ENCODE measurements at regions not wholly inside any gene's neighbourhood (a gene's known extent, or its start where the extent isn't known, plus 50 kb on each side); places are given as distances from the start of the nearest gene placed in this dataset.

DNA sequence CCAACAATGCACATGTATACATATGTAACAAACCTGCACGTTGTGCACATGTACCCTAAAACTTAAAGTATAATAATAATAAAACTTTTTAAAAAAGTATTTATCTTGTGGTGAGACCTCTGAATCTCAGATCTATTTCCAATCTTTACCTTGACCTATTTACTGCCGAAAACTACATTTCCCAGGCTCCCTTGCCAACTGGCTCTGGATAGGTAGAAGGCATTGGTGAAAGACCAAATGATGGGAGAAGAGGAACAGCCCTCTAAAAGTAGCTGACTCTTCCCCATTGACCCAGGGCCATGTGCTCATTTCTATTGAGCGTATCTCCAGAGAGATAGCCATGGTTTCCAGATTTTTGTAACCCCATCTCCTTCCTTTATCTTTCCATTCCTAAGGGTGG lies 247.4 kb downstream of the GPAM start:
- DNase-seq, result no peak

DNA sequence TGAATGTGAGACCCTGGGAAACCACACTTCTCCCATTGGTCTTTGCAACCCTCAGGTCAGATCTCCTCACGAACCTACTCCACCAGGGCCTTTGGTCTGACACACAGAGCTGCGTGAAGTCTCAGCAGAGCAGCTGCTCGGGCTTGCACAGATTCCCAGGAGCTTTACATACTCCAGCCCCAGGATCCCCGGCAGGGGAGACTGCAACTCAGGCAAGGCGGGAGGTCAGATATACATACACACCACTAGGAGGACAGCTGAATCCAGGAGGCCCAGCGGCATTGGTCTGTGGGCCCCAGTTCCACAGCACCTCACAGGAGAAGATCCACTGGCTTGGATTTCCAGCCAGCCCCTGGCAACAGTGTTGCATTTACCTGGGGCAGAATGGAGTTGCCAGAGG lies 239.2 kb downstream of the GPAM start:
- DNase-seq, result no peak

DNA sequence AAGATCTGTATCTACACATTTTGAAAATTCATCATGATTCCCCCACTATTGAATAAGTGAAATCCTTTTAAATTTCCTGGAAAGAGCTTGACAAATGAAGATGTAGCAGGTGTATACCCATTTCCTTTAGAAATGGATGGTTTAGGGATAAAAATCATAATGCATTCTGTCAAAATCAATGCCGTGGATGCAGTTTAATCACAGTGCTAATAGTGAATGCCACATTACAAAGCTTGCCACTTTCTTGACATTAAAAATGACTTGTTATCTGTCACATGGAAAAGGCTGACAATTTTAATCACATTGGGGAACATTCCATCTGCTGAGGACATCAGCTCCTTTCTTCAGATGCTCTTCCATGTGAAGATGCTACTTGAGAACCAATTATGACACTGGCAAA lies 229.6 kb downstream of the GPAM start:
- DNase-seq, result no peak

DNA sequence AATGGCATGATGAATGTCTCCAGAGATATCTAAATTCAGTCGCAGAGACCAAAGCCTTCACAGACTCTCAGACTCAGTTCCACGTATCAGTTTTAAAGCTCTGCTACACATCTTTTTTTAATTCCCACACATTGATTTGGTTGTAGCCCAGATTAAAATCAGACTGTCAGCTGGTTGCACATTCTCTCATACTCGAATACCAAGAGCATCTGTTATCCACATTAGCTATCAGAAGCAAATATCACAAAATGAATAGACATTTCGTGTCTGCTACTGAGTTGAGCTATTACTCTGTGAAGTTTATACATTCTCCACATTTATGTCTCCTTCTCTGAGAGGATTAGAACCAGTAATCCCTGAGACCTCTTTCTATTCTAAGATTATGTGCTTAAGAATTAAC lies 229.2 kb downstream of the GPAM start:
- no peak for DNase-seq

DNA sequence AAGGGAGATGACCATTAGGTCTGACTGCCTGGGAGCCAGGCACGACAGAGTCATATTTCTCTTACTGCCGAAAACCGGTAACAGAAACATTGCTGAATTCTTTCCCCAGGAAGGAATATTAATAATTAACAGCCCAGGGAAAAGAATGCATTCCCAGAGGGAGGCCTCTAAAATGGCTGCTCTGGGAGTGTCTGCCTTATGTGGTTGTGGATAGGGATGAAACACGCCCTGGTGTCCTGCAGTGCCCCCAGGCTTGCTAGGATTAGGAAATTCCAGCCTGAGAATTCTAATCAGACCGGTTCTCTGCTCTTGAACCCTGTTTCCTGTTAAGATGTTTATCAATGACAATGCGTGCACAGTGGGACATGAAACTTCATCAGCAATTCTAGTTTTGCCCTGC lies 226.7 kb downstream of the GPAM start:
- DNase-seq, result no peak

DNA sequence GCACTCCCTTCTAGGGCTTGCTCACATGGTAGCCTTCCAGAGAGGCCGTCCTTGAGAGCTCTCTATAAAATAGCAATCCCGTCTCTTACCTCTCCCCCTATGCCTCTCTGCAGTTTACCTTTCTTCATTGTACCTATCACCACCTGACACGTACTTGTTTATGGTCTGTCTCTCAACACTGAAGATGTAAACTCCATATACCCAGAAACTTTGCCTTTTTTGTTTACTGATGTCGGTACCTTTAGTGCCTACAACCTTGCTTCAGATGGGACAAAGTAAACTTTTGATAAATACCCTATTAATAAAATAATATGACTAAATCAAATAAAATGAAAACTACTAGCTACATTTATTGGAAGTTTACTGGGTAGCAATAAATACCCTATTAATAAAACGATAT lies 220.6 kb downstream of the GPAM start:
- no peak for DNase-seq

DNA sequence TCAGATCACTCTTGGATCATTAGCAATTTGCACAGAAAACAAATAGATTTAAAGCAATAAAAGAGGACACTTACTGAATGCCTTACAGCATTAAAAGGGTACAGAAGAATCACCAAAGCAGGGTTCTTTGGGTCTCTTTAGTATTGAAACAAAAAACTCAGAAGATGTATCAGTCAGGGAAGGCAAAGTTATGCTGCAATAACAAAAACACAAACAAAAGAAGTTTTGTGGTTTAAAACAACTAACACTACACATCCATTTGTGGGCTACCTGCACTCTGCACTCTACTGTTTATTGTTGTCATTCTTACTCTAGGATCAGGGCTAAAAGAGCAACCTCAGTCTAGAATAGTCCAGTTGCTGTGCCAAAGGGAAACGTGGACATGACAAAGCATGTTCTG lies 216.4 kb downstream of the GPAM start:
- no peak for DNase-seq

DNA sequence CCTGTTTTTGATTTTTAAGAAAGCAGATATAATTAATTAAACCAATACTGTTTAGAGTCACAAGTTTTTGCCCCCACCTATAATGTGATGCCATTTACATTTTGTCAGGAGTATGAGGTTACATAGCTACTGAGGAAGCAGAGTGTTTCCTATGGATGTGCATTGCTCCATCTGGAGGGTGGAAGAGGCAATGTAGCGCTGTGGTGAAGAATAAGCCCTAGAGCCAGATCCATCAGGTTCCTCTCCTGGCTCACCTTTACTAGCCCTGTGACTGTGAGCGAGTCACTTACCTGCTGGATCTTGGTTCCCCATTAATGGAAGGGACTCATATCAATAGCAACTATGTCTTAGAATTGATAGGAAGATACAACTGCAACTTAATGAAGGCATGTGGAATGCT lies 216.0 kb downstream of the GPAM start:
- DNase-seq, result no peak

DNA sequence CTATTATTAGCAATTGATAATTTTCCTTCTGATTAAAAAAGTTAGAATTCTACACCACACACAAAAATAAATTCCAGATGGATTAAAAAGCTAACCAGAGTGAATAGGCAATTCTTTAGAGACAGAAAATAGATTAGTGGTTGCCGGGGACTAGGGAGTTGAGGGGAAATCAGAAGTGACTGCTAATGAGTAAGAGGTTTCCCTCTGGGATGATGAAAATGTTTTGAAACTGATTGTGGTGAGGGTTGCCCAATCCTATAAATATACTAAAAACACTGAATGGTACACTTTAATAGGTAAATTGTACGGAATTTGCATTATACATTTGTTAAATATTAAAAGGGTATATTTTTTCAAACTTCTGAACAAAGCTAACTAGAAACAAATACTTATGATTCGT lies 214.9 kb downstream of the GPAM start:
- DNase-seq, result no peak

DNA sequence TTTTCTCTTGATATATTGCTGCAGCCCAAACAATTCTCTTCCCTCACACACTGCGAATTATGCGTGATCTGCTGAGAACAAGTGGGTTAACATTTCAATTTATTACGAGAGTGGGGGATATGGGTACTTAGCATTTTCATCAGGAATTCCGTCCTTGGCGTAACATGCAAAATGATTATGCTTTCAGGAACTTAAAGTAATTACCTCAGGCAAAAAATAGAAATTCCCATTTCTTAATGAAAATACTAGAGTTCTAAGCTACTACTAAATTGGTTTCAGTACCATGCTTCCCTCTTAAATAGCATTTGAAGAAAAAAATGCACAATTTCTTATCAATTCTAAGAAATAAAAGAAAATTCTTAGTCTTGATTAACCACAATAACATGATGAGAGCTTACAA lies 213.5 kb downstream of the GPAM start:
- DNase-seq, result no peak

DNA sequence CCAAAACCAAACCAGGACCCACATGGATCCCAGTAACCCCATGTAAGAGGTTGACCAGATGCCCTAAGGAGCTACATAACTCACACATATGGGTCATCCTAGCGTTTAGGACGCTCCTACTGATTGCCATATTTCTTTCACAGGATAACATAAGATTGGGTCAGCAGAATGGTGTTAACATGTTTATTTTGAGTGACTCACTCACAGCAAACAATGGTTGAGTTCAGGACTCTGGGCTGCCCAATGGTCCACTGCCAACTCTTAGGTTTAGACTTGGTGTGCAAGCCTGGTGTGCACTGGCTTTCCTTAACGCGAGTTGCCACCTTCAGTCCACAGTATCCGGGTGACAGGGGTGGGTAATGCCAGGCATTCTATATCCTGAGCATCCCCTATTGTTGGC lies 211.5 kb downstream of the GPAM start:
- DNase-seq, result no peak

DNA sequence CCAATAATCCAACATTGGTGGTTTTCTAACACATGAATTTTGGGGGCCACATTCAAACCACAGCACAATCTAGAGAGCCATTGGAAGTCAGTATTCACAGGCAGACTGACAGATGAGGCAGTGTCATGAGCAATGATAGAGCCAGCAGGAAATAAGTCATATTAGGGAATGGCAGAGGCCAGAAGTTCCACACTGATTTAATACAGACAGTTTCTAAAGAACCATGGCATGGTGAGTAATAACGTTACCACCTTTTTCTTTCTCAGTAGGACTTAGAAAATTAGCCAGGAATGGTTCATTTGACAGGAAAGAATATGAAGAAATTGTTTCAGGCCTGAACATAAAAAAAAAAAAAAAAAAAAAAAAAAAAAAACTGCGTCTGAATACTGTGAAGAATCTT lies 210.3 kb downstream of the GPAM start:
- no peak for DNase-seq

DNA sequence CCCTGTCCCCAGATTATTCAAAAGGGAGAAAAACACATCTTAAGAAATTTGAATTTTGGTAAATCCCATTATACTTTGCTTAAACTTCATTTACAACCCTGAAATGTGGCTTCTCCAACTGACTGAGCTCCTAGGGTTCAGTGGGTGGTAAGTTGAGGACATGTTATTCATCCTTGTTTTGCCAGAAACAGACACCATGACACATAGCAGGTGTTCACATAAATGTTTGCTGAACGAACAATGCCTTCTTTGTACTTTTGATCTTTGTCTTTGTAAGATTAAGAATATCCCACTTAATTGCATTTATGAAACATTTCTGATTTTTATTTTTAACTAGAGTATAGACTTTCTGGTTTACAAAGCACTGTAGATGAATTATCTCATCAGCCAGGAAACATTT lies 209.7 kb downstream of the GPAM start:
- DNase-seq, result no peak

DNA sequence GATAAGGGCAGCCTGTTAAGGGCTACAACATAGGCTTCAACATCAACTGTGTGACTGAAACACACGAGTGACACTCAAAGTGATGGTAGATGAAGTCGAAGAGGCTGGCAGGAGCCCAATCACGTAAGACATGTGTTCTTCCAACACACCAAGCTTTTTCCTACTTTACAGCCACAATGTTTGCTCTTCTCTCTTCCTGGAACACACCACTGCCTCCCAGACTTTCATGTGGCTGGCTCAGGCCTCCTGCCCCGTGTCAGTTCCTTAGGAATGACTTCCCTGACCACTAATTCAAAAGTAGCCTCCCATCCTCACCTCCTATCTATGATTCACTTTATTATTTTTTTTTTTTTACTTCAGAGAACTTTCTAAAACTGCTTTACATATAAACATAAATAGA lies 209.2 kb downstream of the GPAM start:
- DNase-seq, result no peak

DNA sequence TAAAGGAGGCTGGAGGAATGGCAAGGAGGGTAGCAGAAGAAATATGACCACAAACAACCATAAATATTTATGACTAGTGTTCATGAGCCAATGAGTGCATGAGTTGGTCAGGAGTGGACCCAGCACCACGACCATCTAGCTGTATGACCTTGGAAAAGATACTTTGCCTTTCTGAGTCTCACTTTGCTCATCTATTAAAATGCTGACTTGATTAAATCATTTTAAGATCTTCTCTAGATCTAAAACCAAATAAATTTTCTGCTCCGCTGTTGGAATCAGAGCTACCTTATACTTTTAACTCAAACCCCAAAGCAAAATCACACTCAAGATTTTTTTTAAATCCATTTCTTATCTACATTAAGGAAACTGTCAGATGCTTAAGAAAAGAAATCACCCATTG lies 207.0 kb downstream of the GPAM start:
- DNase-seq, result no peak

DNA sequence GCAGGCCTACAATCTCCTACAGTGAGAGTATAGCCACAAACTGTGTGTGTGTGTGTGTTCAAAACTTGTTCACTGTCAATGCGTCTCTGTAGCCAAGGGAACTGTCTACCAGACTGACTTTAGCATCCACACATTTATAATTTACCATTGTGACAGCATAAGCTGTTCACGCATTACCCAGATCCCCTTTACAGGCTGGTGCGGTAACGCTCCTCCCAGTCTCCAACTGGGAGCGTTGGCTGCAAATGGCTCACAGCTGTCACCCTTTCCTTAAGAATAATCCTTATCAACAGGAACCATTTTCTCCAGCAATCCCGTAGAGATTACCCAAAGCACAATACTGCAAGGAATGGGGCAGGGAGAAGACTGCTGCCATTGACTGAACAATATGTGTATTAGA lies 199.5 kb downstream of the GPAM start:
- DNase-seq, result no peak

DNA sequence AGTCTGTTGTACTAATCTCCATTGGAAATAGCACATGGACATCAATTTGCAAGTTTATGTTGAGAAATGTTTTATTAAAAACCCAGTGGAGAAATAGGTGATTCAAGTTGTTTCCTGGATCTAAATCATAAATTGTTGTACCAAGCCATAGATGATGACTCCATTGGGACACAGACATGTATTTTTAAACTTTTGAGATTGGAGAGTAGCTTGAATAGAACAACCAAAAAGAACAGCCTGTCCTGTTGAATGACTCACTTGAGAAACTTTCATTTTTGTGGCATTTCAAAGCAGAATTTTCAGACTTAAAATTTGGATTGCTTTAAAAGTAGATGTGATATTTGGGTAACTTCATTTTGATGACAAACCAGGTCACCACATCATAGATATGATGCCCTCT lies 197.5 kb downstream of the GPAM start:
- no peak for DNase-seq

DNA sequence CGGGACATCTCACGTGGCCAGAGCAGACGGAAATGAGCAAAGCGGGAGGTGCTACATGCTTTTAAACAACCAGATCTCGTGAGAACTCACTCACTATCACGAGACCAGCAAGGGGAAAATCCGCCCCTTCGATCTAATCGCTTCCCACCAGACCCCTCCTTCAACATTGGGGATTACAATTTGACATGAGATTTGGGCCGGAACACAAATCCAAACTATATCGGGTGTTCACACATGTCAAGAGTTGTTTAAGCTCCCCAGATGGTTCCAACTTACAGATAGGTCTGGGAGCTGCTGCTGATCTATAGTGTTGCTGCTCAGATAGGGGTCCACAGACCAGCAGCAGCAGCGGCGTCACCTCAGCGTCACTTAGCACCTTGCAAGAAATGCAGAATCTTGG lies 194.9 kb downstream of the GPAM start:
- DNase-seq, result no peak

DNA sequence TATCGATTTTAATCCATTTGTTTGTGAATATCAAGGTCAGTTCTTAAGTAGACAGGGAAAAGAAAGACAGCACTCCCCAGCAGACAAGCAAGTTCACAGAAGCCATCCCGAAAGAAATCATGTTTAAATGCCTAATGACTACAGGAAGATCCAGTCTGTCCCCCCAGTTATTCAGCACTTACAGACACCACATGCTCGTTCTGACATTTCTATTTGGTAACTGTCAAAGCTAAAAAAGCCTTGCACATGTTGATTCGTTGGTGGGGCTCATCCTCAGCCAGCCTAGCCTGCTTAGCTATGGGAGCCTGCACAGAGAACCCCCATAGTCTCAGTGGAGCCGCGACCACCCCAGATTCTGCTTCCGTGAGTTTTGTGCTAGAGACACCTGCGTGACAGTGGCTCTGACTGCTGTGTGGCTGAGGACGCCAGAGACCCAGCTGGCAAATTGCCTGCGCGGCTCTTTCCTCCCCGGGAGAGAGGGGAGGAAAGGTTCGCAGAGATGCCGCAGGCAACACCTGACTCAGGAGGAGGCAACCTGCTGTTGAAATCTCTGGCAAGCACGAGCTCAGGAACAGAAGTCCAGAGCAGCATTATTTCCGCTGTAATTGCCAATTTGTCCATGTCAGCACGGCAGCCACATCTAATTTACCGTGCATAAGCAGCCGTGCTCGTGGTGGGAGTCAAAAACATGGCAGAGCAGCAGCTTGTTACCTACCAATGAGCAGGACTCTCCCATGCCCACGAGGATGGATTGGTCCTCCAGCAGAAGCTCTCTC lies 194.2 kb downstream of the GPAM start:
- no peak for DNase-seq

DNA sequence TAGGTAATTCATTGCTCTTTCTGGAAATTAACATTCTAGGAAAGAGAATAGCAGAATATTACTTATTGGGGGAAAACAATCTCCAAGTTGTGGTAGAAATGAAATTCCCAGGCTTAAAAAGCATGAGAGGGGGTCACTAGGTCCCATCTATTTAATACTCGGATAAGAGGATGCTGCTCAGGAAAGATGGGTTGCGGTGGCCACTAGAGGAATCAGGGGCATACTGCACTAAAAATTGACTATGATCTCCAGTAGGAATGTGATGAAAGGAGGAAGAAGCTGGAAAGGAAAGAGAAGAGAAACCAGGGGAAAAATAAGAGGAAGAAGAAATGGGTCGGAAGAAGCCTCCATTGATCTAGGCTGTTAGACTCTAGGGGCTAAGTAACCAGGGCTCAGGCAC lies 192.8 kb downstream of the GPAM start:
- no peak for DNase-seq

DNA sequence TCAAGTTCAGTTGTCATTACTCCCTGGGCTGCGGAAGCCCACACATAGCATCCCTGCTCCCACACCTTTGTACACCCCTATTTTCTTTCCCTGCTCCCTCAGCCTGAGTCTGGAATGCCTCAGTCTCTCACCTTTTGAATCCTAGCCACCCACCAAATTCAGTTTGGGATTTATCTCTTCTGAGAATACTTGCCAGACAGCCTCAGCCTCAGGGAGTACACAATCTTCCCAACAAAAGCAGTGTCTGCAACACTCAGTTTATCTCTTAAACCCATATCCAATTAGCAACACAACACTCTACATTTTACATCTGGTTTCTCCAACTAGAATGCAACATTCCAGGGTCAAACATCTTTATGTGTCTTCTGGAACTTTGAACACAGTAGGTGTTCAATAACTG lies 190.2 kb downstream of the GPAM start:
- no peak for DNase-seq

DNA sequence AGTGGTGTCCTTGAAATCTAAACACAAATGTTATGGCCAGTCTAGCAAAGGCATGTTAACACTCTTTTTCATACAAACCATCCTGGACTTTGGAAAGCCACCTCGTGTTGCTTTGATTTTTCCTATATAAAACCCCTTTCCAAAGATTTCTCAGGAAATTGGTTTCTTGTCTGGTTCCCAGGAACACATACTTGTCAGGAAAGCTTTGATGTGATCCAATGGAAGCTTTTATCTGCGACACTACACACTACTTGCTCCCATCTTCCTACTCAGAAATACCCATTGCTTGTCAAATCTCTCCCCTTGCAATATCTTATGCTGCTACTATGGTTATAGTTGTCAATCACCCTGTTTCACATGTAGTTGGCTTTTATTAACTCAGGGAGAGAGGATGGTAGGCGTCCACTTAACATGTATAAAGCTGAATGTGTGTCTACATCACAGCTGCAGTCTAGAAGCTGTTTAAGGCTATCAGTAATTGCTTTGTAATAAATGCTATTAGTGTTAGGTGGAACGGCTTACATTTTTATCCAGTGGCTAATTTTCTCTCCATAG lies 189.6 kb downstream of the GPAM start:
- no peak for DNase-seq

DNA sequence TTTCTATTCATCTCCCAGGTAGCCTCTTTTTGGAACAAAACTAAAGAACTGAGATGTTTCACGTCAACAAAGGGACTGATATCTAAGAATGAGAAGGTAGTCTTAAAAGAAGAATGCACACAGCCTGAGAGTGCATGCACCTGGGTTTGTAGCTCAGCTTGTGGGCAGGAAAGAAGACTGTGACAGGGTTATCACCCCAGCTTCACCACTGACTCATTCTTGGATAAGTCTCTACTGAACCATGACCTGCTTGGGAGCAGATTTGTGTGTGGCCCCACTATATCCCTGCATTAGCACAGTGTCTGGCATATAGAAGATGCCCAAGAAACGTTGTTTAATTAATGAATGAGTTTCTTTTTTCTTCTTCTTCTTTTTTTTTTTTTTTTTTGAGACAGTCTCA lies 187.5 kb downstream of the GPAM start:
- DNase-seq, result no peak

DNA sequence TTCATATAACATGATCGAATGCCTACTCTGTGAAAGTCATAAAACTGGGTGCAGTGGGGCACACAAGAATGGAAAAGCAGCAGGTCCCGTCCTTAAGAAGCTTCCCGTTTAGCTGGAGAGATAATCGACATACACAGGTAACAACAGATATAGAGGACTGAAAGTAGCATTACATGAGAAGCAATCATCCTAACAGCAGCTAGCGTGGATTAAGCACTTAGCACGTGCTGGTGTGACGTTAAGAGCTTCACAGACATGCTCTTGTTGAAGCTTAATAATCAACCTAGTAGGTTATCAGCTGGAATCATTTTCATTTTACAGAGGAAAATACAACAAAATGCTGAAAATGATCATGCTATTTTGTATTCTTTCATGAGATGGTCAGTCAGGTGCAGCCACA lies 184.8 kb downstream of the GPAM start:
- no peak for DNase-seq

DNA sequence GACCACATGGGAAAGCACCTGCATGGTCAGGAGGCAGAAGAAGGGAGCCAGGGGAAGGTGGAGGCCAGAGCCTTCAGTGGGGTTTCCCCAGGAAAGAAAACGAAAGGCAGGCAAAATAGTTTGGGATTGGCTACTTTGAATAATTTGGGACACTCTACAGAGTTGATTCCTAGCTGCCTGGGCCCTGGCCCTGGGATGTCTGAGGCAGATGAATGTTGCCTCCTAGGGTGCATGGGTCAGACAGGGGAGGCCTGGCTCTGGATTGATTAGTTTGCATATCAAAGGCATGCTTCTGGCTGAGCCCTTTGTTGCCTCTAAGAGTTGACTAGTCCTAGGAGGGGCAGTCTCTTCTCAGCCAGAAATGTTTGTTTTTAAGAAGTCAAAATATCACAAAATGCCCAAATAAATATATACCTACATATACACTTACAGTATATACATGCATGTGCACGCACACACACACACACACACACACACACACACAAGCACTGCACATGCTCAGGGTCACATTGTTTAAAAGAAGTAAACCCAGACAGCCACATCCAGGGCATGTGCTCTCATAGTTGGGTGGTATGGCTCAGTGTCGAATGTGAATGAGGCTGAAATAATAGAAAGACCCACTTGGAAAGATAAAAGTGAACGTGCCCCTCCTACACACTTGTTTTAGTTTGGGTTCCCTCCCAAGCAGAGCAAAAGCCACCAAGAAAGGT lies 184.2 kb downstream of the GPAM start:
- DNase-seq, result no peak

Measured in bone marrow (tissue), 2 donors.